Activated naive CD4-positive, alpha-beta T cell treated with anti-CD3 and anti-CD28 coated beads, Interleukin-2, amount 50 U/mL, for 16 hours (primary cell): ENCODE measurements at regions not wholly inside any gene's neighbourhood (a gene's known extent, or its start where the extent isn't known, plus 50 kb on each side); places are given as distances from the start of the nearest gene placed in this dataset.
"Not testable (repeated sequence)": the region's sequence is repeated elsewhere in the genome, so short reads cannot be mapped to it uniquely, and the experiment has no call there.

ENCODE experiments used
- DNase-seq: peaks from one replicate; pipeline ENCODE4 v3.0.0-alpha.2; 2020

DNA sequence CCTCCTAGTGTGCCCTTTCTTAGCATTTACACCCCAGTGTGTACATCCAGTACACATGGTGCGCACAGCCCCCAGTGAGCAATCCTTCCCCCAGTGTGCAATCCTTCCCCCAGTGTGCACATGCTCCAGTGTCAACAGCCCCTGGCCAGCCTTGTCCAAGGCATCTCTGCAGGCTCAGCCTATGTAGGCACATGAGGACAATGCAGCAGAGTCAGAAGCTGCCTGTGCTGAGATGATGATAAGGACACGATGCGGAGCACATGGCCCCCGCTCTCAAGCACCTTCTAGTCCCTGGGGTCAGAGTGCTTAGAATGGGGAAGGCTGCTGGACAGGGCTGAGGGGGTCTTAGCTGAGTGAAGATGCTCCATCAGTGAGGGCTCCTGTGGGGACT, 69.8 kb downstream of the GADD45G start:
- DNase-seq = no peak

DNA sequence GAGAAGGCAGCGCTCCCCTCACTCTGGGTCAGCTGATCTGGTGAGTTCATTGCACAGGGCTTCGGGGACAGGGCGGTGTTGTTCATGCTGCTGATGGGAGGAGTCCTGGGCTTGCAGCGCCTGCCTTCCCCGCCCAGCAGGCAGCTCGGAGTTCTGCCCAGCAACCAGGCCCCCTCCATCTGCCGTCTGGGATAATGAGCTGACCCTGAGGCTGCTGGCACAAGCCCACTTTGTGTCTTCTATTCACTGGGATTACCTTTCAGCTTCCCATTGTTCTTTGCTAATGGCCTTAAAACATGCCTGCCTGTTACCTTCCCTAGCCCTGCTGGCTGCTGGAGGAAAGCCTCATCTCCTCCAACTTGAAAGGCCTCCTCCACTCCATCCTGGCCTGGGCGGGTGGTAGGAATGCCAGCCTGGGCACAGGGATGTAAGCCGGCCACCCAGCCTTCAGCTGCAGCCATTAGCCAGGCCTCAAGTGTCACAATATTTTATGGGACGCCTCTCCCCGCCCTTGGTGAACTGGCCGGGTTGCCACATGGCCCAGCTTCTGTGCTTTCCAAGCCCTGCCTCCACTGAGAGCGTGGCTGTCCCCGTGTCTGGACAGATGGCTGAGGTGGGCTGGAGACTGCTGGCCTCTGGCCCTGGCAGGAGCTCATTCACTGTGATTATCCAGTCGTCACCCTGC, 70.4 kb downstream of the GADD45G start:
- no peak for DNase-seq

DNA sequence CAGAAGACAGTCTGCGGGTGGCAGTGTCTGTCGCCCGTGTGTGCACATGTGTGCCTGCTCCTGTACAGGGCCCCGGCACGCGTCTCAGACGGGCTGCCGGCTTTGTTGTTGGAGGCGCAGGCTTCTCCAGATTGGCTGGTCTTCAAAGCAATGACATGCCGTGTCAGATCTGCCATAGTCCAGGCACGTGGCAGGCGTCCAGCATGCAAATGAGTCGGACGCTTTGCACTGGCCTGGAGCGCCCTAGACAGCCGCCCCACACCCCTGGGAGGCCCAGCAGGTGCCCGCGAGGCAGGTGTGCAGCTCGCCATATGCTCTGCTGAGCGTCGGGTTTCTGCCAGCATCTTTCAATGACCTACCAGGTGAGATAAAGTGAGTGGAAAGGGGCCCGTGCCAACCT, 71.5 kb downstream of the GADD45G start:
- DNase-seq = no peak

DNA sequence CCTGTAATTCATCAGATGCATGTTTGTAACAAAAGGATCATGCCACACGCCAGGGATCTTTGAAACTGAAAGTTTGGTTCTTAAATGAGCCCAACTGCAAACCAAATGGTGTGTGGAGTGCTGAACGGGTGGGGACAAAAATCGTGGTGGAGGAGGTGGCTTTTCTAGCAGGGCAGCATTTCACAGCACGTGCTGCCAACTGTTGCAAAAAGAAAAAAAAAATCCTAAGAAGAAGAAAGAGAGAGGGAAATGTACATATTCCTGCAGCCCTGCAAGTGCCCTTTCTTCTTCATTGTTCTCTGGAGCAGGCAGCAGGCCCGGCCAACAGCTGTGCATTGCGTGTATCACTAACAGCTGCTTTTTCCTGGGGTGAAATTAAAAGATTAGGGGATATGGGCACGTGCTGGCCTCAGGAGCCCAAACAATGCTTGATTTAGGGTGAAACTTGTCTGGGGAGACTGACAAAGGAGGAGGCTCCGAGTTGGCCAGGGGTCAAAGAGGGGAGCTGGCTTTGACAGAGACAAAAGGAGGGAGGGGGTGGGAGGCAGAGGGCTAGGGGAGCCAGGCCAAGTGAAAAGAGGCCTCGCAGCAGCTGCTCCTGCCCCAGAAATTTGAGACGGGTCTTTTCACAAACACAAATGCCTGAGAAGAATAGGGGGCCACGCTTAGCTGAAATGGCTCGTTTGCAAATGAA, 73.0 kb downstream of the GADD45G start:
- DNase-seq = no peak

DNA sequence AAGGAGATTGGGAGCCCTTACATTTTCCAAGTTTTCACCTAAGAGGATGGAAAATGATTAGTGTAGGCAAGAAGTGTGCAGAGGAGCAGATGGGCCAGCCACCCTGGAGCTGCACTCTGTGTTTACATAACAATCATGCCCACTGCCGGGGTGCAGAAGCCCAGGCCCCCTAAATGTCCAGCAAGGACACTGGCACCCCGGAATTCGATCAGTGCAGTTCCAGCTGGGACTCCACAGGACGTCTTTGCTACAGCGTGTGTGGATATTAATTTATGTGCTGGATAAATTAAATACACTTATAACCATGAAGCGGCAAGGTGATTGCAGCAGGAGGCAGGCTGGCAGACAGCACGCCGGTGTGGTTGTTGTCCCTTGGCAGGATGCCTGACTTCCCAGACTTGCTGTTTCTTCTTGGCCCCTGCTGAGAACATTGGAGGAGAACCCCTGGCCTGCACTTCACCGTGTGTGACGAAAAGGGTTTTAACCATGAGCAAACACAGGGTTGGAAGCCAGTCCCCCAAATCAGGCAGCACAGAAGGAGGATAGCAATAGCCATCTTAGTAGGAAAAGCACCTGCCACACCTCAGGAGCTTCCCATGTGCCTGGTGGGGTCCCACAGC, 73.7 kb downstream of the GADD45G start:
- no peak for DNase-seq

DNA sequence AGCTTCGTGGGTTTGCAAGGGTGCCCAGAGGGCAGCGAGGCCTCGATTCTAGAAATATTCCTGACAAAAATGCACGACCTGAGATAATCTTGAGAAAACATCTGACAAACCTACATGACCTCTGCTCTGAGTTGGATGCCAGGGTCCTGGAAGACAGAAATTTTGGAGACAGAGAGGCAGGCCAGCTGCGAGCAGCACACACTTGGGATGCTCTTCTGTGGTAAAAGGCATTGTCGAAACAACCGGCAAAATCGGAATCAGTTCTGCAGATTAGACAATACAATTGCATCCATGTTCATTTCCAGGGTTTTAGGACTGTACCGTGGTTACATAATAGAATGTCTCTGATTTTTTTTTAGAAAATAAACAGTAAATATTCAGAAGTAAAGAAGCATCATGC, 74.2 kb downstream of the GADD45G start:
- no peak for DNase-seq

DNA sequence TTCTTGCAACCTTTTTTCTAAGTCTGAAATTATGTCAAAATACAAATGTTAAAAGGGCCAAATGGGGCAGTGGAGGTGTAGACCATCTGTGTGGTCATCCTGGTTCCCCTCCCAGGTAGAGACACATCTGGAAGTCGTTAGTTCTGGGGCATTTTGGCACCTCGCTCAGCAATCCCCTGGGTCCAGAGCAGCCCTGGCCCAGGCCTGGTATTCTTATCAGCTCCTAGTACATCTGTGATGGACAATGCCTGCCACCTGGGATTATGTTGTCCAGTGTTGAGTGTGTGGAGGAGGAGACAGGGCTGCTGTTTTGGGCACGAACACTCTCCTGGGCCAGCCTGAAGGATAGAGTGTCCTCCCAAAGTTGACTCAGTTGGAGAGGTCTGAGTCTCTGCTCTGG, 74.8 kb downstream of the GADD45G start:
- DNase-seq = no peak

DNA sequence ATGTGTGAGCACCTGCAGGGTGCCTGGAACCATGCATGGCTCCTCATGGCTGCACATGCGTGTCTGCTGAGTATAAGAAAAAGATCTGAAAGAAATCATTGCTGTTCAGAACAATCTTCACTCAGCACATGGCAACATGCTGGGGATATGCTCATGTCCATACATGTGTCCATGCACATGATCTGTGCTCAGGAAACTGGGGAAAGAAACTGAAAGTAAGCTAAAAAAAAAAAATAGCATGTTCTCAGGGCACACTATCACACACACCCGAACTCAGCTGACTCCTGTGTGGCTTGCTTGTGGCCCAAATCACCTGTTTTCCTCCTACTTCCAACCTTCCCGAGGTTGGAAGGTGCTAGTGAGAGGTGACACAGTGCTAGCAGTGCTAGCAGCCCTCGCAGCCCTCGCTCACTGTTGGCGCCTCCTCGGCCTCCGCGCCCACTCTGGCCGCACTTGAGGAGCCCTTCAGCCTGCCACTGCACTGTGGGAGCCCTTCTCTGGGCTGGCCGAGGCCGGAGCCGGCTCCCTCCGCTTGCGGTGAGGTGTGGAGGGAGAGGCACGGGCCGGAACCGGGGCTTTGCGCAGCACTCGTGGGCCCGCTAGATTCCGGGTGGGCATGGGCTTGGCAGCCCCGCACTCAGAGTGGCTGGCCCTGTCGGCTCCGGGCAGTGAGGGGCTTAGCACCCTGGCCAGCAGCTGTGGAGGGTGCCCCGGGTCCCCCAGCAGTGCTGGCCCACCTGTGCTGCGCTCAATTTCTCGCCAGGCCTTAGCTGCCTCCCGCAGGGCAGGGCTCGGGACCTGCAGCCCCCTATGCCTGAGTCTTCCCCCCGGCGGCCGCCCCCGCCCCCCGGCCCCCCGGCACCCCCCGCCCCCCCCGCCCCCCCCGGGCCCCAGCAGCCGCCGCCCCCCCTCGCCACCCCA, 76.0 kb downstream of the GADD45G start:
- no peak for DNase-seq

DNA sequence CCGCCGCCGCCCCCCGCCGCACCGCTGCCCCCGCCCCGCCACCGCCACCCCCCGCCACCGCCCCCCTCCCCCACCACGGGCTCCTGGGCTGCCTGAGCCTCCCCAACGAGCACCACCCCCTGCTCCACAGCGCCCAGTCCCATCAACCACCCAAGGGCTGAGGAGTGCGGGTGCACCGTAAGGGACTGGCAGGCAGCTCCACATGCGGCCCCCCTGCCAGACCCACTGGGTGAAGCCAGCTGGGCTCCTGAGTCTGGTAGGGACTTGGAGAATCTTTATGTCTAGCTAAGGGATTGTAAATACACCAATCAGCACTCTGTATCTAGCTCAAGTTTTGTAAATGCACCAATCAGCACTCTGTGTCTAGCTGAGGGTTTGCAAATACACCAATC, 76.7 kb downstream of the GADD45G start:
- DNase-seq = not testable (repeated sequence)

DNA sequence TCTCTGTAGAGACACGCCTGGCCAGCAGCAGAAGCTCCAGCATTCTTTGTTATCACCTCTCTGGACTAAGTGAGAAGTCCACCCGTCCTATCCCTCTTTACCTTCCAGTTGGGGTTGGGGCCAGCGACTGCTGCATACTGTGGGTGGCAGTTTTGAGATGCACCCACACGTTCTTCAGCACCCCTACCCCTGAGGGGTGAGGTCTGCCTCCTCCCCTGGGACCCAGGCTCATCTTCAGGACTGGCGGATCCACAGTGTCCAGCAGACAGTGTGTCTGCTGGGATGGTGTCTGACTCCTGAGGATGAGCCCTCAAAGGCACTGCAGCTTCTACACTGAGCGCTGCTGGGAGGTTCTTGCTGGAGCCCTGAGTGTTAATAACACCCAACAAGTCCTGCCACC, 78.8 kb downstream of the GADD45G start:
- DNase-seq = no peak

DNA sequence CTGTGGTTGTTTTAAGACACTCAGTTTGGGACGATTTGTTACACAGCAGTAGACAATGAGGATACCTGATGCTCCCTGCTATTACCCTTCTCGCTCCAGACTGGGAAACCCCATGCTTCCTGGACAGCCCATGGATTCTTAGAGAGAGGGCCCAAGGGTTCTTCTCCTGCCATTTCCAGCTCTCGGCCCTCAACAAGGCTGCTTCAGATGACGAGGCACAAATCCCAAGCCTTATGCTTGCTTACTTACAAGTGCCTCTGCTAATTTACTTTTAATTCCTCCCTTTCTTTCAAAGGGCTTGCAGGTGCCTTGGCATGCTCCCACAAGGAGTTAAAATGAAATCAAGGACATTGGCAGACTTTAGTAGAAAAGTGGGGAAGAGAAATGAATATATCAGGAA, 79.4 kb downstream of the GADD45G start:
- DNase-seq = no peak

DNA sequence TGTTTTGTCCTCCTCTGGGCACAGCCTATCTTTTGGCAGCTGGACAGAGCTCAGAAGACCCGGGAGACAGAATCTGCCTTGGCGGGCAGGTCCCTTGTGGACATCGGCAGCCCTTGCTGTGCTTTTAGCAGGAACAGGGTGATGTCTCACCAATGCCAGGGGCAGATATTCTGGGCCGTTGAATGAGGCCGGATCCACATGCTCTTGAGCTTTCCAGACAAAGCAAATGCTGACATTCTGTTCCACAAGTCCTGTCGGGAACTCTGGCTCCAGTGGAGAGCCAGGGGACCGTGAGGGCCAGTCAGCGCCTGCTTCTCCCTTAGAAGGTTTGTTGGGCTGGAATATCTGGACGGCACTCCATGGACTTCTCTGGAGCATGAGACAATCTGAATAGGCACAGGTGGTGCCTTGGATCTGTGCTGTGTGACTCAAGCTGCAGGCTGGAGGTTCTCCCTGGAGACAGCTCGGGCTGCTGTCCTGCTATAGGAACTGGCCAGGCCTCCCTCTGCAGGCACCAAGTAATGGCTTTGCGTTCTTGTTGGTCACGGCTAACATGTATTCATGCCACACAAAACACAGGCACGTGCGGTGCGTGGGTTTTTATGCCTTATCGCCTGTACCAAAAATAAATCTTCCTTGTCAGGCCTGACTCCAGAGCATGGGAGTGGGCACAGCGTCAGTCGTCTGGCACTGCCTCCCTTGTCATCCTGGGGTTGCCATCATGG, 80.3 kb downstream of the GADD45G start:
- no peak for DNase-seq

DNA sequence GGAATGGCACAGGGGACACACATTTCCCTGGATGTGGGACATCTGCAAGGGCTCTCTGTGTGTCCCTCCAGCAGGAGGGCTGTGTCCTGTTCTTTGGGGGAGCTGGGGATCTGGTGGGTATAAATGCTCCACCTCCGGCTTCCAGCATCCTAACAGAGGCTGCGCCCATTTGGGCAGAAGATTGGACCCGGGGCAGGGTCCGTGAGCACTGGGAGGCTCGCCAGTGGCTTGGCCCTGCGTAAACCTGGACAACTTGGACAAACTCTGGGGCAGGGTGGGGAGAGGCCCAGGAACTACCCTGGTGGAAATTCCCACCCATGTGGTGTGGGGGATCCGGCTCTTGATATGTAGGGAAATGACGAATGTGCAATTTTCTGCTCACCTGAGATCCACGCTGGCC, 80.9 kb downstream of the GADD45G start:
- DNase-seq = no peak

DNA sequence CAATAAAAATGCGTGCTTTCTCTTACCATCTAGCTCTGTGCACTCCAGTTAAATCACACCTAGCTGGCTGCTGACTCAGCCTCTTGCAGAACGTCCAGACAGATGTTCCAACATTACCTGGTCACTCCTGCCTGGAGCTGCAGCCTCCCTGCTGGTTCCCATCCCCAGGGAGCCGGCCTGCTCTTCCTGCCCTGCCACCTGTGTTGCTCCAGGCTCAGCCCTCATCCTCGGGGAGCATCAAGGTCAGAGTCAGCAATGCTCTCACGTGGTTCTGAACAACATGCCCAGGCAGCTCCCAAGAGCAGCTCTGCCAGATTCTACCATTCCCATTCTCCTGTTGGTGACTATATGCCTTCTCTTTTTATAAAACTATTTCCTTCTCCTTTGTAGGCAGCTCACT, 81.3 kb downstream of the GADD45G start:
- DNase-seq = no peak

DNA sequence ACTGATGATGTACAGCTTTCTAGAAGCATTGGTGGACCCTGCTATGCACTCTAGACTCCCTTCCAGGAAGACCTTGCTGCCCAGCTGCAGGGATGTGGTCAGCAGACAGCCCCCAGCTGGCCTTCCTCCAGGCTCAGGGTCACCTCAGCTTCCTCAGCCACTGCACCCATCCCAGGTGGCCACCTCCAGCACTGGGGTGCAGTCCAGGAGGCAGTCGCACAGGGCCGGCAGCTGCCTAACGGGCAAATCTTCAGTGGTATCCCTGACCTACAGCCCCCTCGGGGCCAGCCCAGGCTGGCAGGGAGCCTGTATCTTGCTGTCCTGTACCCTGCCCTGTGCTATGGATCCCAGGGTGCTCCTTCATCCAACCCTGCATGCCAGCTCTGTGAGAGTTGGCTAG, 81.8 kb downstream of the GADD45G start:
- DNase-seq = no peak

DNA sequence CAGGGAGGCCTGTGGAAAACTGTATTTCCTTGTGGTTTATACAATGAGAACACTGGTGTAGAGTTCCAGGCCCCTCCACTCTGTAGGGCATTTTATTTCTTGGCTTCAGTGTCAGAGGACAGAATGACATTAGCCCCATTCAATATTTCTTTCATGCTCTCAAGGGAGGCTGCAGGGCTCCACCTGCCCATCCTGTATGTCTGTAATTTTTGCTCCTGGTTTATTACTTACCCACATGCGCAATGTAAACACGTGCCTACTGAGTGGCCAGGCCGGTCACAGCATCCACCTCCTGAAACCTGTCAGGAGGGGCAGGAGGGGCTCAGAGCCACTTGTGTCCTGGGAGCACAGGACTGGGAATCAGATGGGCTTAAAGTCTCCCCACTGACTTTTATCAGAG, 82.4 kb downstream of the GADD45G start:
- no peak for DNase-seq

DNA sequence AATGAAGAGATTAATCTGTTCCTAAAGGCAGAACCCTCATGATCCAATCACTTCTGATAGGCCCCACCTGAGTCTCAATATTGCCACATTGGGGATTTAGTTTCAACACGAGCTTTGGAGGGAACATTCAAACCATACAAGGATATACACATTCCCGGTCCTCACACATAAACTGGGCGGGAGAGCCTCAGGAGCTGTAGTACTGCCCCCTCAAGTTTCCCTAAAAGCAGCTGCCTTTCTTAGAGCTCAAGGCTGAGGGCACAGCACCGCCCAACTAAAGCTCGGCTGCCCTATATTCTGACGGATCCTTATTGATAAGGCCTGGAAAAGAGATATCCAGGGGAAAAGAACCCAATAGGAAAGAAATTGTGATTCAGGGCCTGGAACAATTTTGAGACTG, 83.0 kb downstream of the GADD45G start:
- DNase-seq = no peak

DNA sequence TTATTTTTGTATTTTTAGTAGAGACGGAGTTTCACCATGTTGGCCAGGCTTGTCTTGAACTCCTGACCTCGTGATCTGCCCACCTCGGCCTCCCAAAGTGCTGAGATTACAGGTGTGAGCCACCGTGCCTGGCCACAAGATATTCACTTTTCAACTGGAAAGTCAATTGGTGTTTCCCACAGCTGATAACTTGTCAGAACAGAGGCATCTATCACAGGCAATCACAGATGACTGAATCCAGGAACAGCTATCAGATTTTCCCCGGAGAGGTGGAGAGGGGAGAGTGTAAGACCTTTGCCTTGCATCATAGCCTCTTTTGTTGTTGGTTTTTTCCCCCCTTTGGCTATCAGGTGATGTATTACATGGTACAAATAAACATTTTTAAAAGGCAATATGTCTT, 84.5 kb downstream of the GADD45G start:
- not testable (repeated sequence) for DNase-seq

DNA sequence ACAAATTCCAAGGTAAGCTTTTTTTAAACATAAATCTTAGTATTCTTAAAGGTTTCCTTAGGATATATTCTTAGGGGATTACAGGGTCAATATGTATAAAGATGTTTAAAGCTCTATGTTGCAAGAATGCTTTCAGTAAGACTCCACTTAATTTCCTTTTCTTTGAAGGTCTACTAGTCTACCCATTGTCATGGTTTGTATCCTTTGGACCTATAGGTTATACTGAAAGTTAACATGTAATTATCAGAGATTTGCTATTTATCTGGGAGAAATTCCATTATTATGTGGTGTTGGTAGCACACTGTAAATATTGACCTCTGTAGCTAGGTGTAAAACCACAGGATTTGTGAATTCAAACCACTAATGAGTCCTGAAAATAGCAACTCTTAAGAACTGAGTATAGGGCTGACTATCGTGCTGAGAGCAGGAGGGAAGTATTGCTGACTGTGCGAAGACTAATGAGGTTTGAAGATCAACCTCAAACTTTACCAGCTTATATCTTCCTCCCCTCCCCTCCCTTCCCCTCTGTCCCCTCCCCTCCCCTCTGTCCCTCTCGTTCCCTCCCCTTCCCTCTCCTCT, 85.6 kb downstream of the GADD45G start:
- DNase-seq = no peak

DNA sequence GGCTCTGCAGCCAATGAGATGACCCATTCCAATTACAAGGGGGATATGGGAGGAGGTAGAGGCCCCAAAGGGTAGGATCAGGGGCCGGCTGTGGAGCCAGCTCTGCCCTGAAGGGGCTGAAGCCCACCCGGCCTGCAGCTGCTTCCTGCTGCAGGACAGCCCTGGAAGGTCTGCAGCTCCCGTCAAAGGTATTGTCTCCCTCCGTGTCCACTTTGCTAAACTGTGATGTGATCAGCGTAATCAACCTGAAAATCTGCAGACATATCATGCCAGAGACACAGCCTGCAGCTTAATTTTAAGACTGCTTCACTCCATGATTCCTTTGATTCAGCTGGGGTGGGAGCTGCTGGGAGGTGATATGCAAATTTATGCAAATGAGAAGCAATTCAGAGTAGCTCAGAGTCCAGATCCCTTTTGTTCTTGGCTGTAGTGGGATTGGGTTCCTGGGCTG, 90.7 kb downstream of the GADD45G start:
- DNase-seq = no peak

DNA sequence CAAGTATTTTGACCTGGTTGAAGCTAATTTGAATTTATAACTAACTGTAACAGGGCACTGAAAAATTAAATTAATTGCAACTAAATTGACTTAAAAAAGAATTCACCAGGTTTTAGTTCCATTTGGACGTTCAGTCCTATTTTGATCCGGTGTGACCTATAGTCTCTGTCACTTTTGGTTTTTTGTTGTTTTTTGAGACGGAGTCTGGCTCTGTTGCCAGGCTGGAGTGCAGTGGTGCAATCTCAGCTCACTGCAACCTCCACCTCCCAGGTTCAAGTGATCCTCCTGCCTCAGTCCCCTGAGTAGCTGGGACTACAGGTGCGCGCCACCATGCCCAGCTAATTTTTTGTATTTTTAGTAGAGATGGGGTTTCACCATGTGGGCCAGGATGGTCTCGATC, 91.2 kb downstream of the GADD45G start:
- DNase-seq = not testable (repeated sequence)

DNA sequence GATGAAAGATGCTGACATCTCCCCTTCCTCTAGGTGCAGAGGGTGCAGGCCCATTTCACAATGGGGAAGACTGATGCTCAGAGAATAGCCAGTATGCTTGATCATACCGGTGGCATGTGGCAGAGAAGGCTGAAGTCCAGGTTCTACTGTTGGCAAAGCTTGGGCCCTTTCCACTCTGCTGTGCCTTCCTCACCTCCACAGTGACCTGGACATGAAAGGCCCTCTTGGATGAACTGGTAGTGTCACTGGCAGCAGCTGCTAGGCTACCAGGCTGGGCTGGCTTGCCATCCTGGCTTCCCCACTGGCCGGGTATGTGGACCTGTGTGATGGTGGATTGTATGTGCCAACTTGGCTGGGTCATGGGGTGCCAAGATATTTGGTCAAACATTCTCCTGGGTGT, 92.0 kb downstream of the GADD45G start:
- no peak for DNase-seq
